K562 (cell line): ENCODE measurements at regions not wholly inside any gene's neighbourhood (a gene's known extent, or its start where the extent isn't known, plus 50 kb on each side); places are given as distances from the start of the nearest gene placed in this dataset.

ENCODE experiments used
- ATAC-seq: fragments of 200-7000 bp; cut with Tn5 transposase; 3 replicates; pipeline ENCODE4 v1.9.1; 2020; ENCODE audit warnings: moderate library complexity
- BruUV-seq: library from RNA; stranded (reverse); fragments of 400-500 nt; replicated peaks from 2 replicates; lab custom pipeline; 2021; lab: Mats Ljungman, UMichigan
- CTCF ChIA-PET: fragments of 300-600 bp; formaldehyde crosslinking; extraction: SDS; loops from one replicate; lab custom pipeline; 2021; ENCODE audit warnings: low intra/inter-chr PET ratio; lab: Yijun Ruan, JAX
- POLR2A ChIA-PET: fragments of 300-600, 350-650 bp; sonication (Branson Sonifier 250); formaldehyde crosslinking; extraction: SDS; loops from one replicate; lab custom pipeline; 2021; ENCODE audit warnings: antibody characterized with exemption, inconsistent platforms; lab: Yijun Ruan, JAX
- DNase-seq, 4 experiments: peaks; one replicate each; pipeline versions ENCODE4 v3.0.0 to v3.0.0-alpha.2; 2011 to 2018; ENCODE audit warnings: low spot score in 3 of 4, mixed read lengths in 3 of 4; ENCODE audit errors: extremely low read depth in 1 of 4
- FAIRE-seq: peaks from 2 replicates; lab custom pipeline; 2011; peaks lifted over from hg19 to GRCh38; lab: Jason Lieb, UNC
- H2AFZ ChIP-seq: 2 replicates; pipeline ENCODE4 v1.6.0; 2011; ENCODE audit warnings: low read depth, low read length, control low read depth, inconsistent platforms
- H3K27ac ChIP-seq: fragments of 200-600 bp; 3 replicates; pipeline ENCODE4 v1.8.0; 2011; ENCODE audit warnings: low read depth, mild to moderate bottlenecking, control low read depth, inconsistent platforms, low read length, moderate library complexity, mixed read lengths; ENCODE audit errors: extremely low read depth
- H3K27me3 ChIP-seq, 2 experiments: fragments of 300-600 bp in 1 of 2; 2 replicates in 1 of 2; 3 replicates in 1 of 2; pipeline versions ENCODE4 v1.6.0 to v1.8.0; 2011; ENCODE audit warnings: inconsistent platforms in 2 of 2, low read length in 2 of 2, mild to moderate bottlenecking in 1 of 2, mixed read lengths in 1 of 2, moderate library complexity in 1 of 2; ENCODE audit not compliant: control insufficient read depth in 2 of 2, insufficient read depth in 2 of 2
- H3K36me3 ChIP-seq: fragments of 300-600 bp; 3 replicates; pipeline ENCODE4 v1.8.0; 2011; ENCODE audit warnings: mild to moderate bottlenecking, low read length, inconsistent platforms; ENCODE audit not compliant: control insufficient read depth, insufficient read depth
- H3K4me1 ChIP-seq, 2 experiments: fragments of 200-600 bp in 1 of 2; replicated peaks in 1 of 2; 2 replicates in 1 of 2; 3 replicates in 1 of 2; pipeline versions ENCODE4 v1.5.1 to v1.8.0; 2011; ENCODE audit warnings: inconsistent platforms in 2 of 2, low read length in 2 of 2, mild to moderate bottlenecking in 1 of 2, mixed read lengths in 1 of 2, moderate library complexity in 1 of 2; ENCODE audit not compliant: control insufficient read depth in 2 of 2, insufficient read depth in 2 of 2
- H3K4me2 ChIP-seq: 2 replicates; pipeline ENCODE4 v1.6.1; 2011; ENCODE audit warnings: low read length, control low read depth, inconsistent platforms, mixed read lengths; ENCODE audit not compliant: insufficient read depth
- H3K4me3 ChIP-seq: fragments of 200-600 bp; sonication (generic), shearing (Covaris generic); 2 replicates; pipeline ENCODE4 v1.5.1; 2016; ENCODE audit warnings: control low read depth, inconsistent platforms
- H3K79me2 ChIP-seq: fragments of 200-600 bp; 3 replicates; pipeline ENCODE4 v1.8.0; 2011; ENCODE audit warnings: low read length, inconsistent platforms; ENCODE audit not compliant: control insufficient read depth, insufficient read depth
- H3K9ac ChIP-seq, 2 experiments: 2 replicates each; pipeline versions ENCODE4 v1.6.0 to v1.6.1; 2011; ENCODE audit warnings: low read depth in 2 of 2, low read length in 2 of 2, control low read depth in 1 of 2, inconsistent platforms in 1 of 2, mild to moderate bottlenecking in 1 of 2, mixed read lengths in 1 of 2; ENCODE audit not compliant: insufficient read depth in 1 of 2
- H3K9me1 ChIP-seq: one replicate; pipeline ENCODE4 v1.6.0; 2011; ENCODE audit warnings: inconsistent platforms, mild to moderate bottlenecking, low read length, moderate library complexity; ENCODE audit not compliant: control insufficient read depth, insufficient read depth
- H3K9me3 ChIP-seq: replicated peaks from 2 replicates; pipeline ENCODE4 v1.5.1; 2011; ENCODE audit warnings: low read depth, low read length, inconsistent platforms; ENCODE audit not compliant: control insufficient read depth, insufficient read depth
- H4K20me1 ChIP-seq: replicated peaks from 2 replicates; pipeline ENCODE4 v1.6.1; 2011; ENCODE audit warnings: low read length, inconsistent platforms, mixed read lengths; ENCODE audit not compliant: control insufficient read depth, insufficient read depth
- BDP1 ChIP-seq: IDR thresholded peaks from 3 replicates; pipeline ENCODE4 v1.6.1; 2011; ENCODE audit not compliant: insufficient read length, insufficient read depth
- COPS2 ChIP-seq: fragments of 450-650 bp; conservative IDR thresholded peaks from 2 replicates; pipeline ENCODE4 v1.6.1; 2016; ENCODE audit warnings: mild to moderate bottlenecking, moderate library complexity
- ELF4 ChIP-seq: fragments of 450-650 bp; formaldehyde crosslinking; IDR thresholded peaks from 2 replicates; pipeline ENCODE4 v1.4.0; 2022; ENCODE audit warnings: missing genetic modification characterization
- HCFC1 ChIP-seq: IDR thresholded peaks from 2 replicates; pipeline ENCODE4 v1.6.1; 2012; ENCODE audit warnings: low read depth, low read length, improper control_type of control experiment
- IFI16 ChIP-seq: fragments of 250-450 bp; sonication (Bioruptor Pico); IDR thresholded peaks from 2 replicates; pipeline ENCODE4 v2.1.2; 2022; ENCODE audit warnings: mild to moderate bottlenecking, inconsistent platforms
- KLF1 ChIP-seq: fragments of 450-650 bp; IDR thresholded peaks from 2 replicates; pipeline ENCODE4 v1.6.1; 2016; ENCODE audit warnings: missing genetic modification characterization, missing compliant biosample characterization
- MECOM ChIP-seq: fragments of 250-450 bp; sonication (Bioruptor Pico); IDR thresholded peaks from 2 replicates; pipeline ENCODE4 v1.8.0; 2022; ENCODE audit warnings: inconsistent platforms
- RAD51 ChIP-seq: fragments of 450-650 bp; IDR thresholded peaks from 2 replicates; pipeline ENCODE4 v1.7.1; 2016; ENCODE audit warnings: low read depth, mild to moderate bottlenecking, borderline replicate concordance
- RBM34 ChIP-seq: fragments of 200-400 bp; formaldehyde crosslinking; IDR thresholded peaks from 2 replicates; pipeline ENCODE4 v1.6.1; 2018; ENCODE audit warnings: low read length, borderline replicate concordance; ENCODE audit not compliant: insufficient read depth
- RFX7 ChIP-seq: fragments of 250-450 bp; sonication (Bioruptor Pico); IDR thresholded peaks from 2 replicates; pipeline ENCODE4 v1.5.1; 2021; ENCODE audit warnings: mild to moderate bottlenecking
- SMAD2 ChIP-seq: fragments of 150-350 bp; IDR thresholded peaks from 2 replicates; pipeline ENCODE4 v1.6.1; 2014; ENCODE audit warnings: low read depth, mild to moderate bottlenecking, low read length
- SRSF3 ChIP-seq: fragments of 200-400 bp; formaldehyde crosslinking; IDR thresholded peaks from 2 replicates; pipeline ENCODE4 v1.6.1; 2016; ENCODE audit warnings: mild to moderate bottlenecking, low read length, moderate library complexity; ENCODE audit not compliant: insufficient read depth
- TBL1XR1 ChIP-seq, 2 experiments: IDR thresholded peaks; 2 replicates each; pipeline ENCODE4 v1.6.1; 2012; ENCODE audit warnings: improper control_type of control experiment in 2 of 2, low read length in 2 of 2, mild to moderate bottlenecking in 1 of 2
- YBX1 ChIP-seq: fragments of 450-650 bp; IDR thresholded peaks from 2 replicates; pipeline ENCODE4 v1.7.1; 2016; ENCODE audit warnings: mild to moderate bottlenecking
- ZNF134 ChIP-seq: fragments of 250-450 bp; sonication (Bioruptor Pico); conservative IDR thresholded peaks from 2 replicates; pipeline ENCODE4 v1.4.0; 2020
- ZNF224 ChIP-seq: sonication (generic); formaldehyde crosslinking; IDR thresholded peaks from 2 replicates; pipeline ENCODE4 v1.8.0; 2022; ENCODE audit warnings: mild to moderate bottlenecking, missing genetic modification reagents
- WGBS: fragments of 100-300 bp; shearing (Covaris generic); methylation state at CpG from one replicate; pipeline ENCODE4 v1.1.6; 2016; ENCODE audit warnings: low coverage, mixed read lengths; ENCODE audit not compliant: insufficient coverage; ENCODE audit errors: missing lambda C conversion rate; 5-methylcytosine and 5-hydroxymethylcytosine counted together
- in situ Hi-C: fragments of 300-500 bp; cut with MboI; formaldehyde crosslinking; loops from 4 replicates; pipeline ENCODE4 v1.15.0; 2018; ENCODE audit warnings: inconsistent platforms, mixed read lengths
- intact Hi-C: fragments of 100-400 bp; cut with micrococcal nuclease; formaldehyde crosslinking; loops from 2 replicates; pipeline ENCODE4 v1.14.2; 2022
- TF ChIP-seq, protein P1 (sequence below), 2 experiments: fragments of 450-650 bp in 1 of 2; sonication (generic) in 1 of 2; formaldehyde crosslinking; conservative IDR thresholded peaks; 2 replicates each; pipeline versions ENCODE4 v1.4.0 to v1.8.1; 2020 to 2022; ENCODE audit warnings: mild to moderate bottlenecking in 1 of 2, missing genetic modification reagents in 1 of 2
- TF ChIP-seq, protein P2 (sequence below): IDR thresholded peaks from 2 replicates; pipeline ENCODE4 v1.6.1; 2011; ENCODE audit not compliant: insufficient read length; ENCODE audit errors: extremely low read depth

DNA sequence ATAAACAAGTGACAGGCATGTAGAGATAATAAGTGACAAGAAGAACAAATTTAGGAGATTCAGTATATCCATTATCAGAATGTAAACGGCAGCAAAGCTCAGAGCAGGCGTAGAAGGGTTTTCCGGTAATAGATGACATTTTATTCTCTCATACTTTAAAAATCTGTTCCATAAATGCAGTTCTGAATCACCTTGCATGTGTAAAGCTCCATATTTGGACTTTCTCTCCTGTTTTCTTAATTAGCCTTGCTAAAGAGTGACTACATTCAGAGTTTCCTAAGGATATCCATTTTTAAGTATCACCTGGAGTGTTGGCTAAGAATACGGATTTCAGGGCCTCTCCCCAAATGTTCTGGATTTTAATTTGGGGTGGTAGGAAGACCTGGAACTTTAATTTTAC, 122.0 kb downstream of the SPP2 start:
- Histone ChIP-seq H3K4me1 (no peaks in the 10 kb centered on the region), H3K9ac (no peak overlapping the region), H3K9me3 (no peaks in the 10 kb centered on the region), H2AFZ (no peak overlapping the region), H3K27me3 (peaks cover 0 to 19% of the 10 kb centered on the region in 2 experiments; a peak in 3 of 5 replicates), H3K9me1 (no peaks in the 10 kb centered on the region), H3K79me2 (no peaks in the 10 kb centered on the region), H3K4me2 (no peak overlapping the region), H3K27ac (no peak overlapping the region), H4K20me1 (no peaks in the 10 kb centered on the region), H3K36me3 (no peaks in the 10 kb centered on the region), H3K4me3 (no peak overlapping the region)
- WGBS: 0% methylated on average over 4 of the region's 4 CpGs
- TF ChIP-seq SRSF3 (no peak), ZNF224 (CRISPR knock-in tag) (no peak), RAD51 (no peak), COPS2 (no peak), IFI16 (CRISPR knock-in tag) (no peak), SMAD2 (no peak), YBX1 (no peak), ELF4 (no peak), BDP1 (no peak), KLF1 (no peak), HCFC1 (no peak), RBM34 (no peak), MECOM (CRISPR knock-in tag) (no peak), ZNF134 (no peak), TBL1XR1 (IDR thresholded peaks at IDR 0.05; ENCODE audit: low read length in 2 of 2) (no peak), RFX7 (CRISPR knock-in tag) (no peak)
- TF ChIP-seq, protein P1, sequence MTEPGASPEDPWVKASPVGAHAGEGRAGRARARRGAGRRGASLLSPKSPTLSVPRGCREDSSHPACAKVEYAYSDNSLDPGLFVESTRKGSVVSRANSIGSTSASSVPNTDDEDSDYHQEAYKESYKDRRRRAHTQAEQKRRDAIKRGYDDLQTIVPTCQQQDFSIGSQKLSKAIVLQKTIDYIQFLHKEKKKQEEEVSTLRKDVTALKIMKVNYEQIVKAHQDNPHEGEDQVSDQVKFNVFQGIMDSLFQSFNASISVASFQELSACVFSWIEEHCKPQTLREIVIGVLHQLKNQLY (CRISPR knock-in tag; conservative IDR thresholded peaks at IDR 0.05): no peak
- TF ChIP-seq, protein P2, sequence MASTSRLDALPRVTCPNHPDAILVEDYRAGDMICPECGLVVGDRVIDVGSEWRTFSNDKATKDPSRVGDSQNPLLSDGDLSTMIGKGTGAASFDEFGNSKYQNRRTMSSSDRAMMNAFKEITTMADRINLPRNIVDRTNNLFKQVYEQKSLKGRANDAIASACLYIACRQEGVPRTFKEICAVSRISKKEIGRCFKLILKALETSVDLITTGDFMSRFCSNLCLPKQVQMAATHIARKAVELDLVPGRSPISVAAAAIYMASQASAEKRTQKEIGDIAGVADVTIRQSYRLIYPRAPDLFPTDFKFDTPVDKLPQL: no peak
- ATAC-seq (no peak), DNase-seq (no peak), FAIRE-seq (no peak)
- BruUV-seq: no TSS peak
- CTCF ChIA-PET: no interaction called here
- in situ Hi-C loops (no loop called here), intact Hi-C loops (no loop called here)
- POLR2A ChIA-PET: interaction anchor here (0.5 kb wide), 1 partner anchor 385 kb away, joined by 3 read pairs; no protein-coding TSS in a partner anchor
